Activated CD4-positive, alpha-beta memory T cell treated with anti-CD3 and anti-CD28 coated beads for 36 hours (primary cell): ENCODE measurements at regions not wholly inside any gene's neighbourhood (a gene's known extent, or its start where the extent isn't known, plus 50 kb on each side); places are given as distances from the start of the nearest gene placed in this dataset.

ENCODE experiments used
- CTCF ChIA-PET: fragments of 350-600 bp; sonication (Branson Sonifier 250); formaldehyde crosslinking; loops from one replicate; lab custom pipeline; 2021; ENCODE audit warnings: antibody characterized with exemption, inconsistent platforms; lab: Charles Lee
- POLR2A ChIA-PET: fragments of 350-600 bp; sonication (Branson Sonifier 250); formaldehyde crosslinking; loops from one replicate; lab custom pipeline; 2021; ENCODE audit warnings: antibody characterized with exemption; lab: Charles Lee
- DNase-seq: peaks from one replicate; pipeline ENCODE4 v3.0.0-alpha.2; 2020
- H3K27ac Mint-ChIP-seq: one replicate; pipeline ENCODE4 v1.8.0; 2021; ENCODE audit warnings: mixed read lengths
- H3K27me3 Mint-ChIP-seq: one replicate; pipeline ENCODE4 v1.8.0; 2021; ENCODE audit warnings: mixed read lengths
- H3K36me3 Mint-ChIP-seq: one replicate; pipeline ENCODE4 v1.8.0; 2021; ENCODE audit warnings: mixed read lengths
- H3K4me1 Mint-ChIP-seq: one replicate; pipeline ENCODE4 v1.8.0; 2021; ENCODE audit warnings: low read depth, mixed read lengths
- H3K4me3 Mint-ChIP-seq: one replicate; pipeline ENCODE4 v1.8.0; 2021; ENCODE audit warnings: mild to moderate bottlenecking, mixed read lengths
- H3K9me3 Mint-ChIP-seq: one replicate; pipeline ENCODE4 v1.8.0; 2021; ENCODE audit warnings: mixed read lengths
- intact Hi-C: fragments of 100-400 bp; cut with micrococcal nuclease; formaldehyde crosslinking; loops from one replicate; pipeline ENCODE4 v1.15.1; 2023

- Mint-ChIP-seq H3K4me1 (peaks cover 15% of the 10 kb centered on the region), H3K36me3 (no peaks in the 10 kb centered on the region), H3K27me3 (peaks cover 12% of the 10 kb centered on the region), H3K4me3 (no peak overlapping the region), H3K9me3 (no peaks in the 10 kb centered on the region), H3K27ac (no peak overlapping the region)
- no peak for DNase-seq
- intact Hi-C loops, result no loop called here
- ChIA-PET CTCF (interaction anchor here (1.9 kb wide), 1 partner anchor 59 kb away, joined by 4 read pairs; no protein-coding TSS in a partner anchor), POLR2A (no interaction called here)
Observed at GRCh38 chr4:38582445-38582844, 81.6 kb upstream of the KLF3 start.

- ChIA-PET POLR2A (no interaction called here), CTCF (interaction anchor here (1.9 kb wide), 1 partner anchor 59 kb away, joined by 4 read pairs; no protein-coding TSS in a partner anchor)
- no peak overlapping the region for H3K27ac Mint-ChIP-seq
- no peaks in the 10 kb centered on the region for H3K36me3 Mint-ChIP-seq
- intact Hi-C loops, result no loop called here
- no peak overlapping the region for H3K4me3 Mint-ChIP-seq
- H3K9me3 Mint-ChIP-seq, result no peaks in the 10 kb centered on the region
- DNase-seq, result peak; percentile 67
- peaks cover 15% of the 10 kb centered on the region for H3K4me1 Mint-ChIP-seq
- H3K27me3 Mint-ChIP-seq, result peaks cover 12% of the 10 kb centered on the region
Observed at GRCh38 chr4:38582889-38583470, 81.0 kb upstream of the KLF3 start.

- POLR2A ChIA-PET, result no interaction called here
- Mint-ChIP-seq H3K4me1 (peaks cover 15% of the 10 kb centered on the region), H3K36me3 (no peaks in the 10 kb centered on the region), H3K9me3 (peaks cover 3% of the 10 kb centered on the region), H3K27ac (no peak overlapping the region), H3K27me3 (peaks cover 12% of the 10 kb centered on the region), H3K4me3 (no peak overlapping the region)
- intact Hi-C loops, result no loop called here
- CTCF ChIA-PET, result no interaction called here
- no peak for DNase-seq
Observed at GRCh38 chr4:38585871-38586270, 78.1 kb upstream of the KLF3 start.

GRCh38 chr4:38587106-38587505 lies 76.9 kb upstream of the KLF3 start:
- H3K4me1 Mint-ChIP-seq, result peaks cover 12% of the 10 kb centered on the region
- peaks cover 12% of the 10 kb centered on the region for H3K27me3 Mint-ChIP-seq
- intact Hi-C loops, result no loop called here
- no peak for DNase-seq
- H3K9me3 Mint-ChIP-seq, result peaks cover 6% of the 10 kb centered on the region
- ChIA-PET POLR2A (no interaction called here), CTCF (no interaction called here)
- H3K4me3 Mint-ChIP-seq, result no peak overlapping the region
- H3K36me3 Mint-ChIP-seq, result peaks cover 2% of the 10 kb centered on the region
- H3K27ac Mint-ChIP-seq, result no peak overlapping the region

- ChIA-PET POLR2A (no interaction called here), CTCF (no interaction called here)
- peaks cover 6% of the 10 kb centered on the region for H3K9me3 Mint-ChIP-seq
- H3K4me1 Mint-ChIP-seq, result no peaks in the 10 kb centered on the region
- no peak overlapping the region for H3K4me3 Mint-ChIP-seq
- intact Hi-C loops, result no loop called here
- peaks cover 12% of the 10 kb centered on the region for H3K27me3 Mint-ChIP-seq
- DNase-seq, result no peak
- H3K36me3 Mint-ChIP-seq, result peaks cover 2% of the 10 kb centered on the region
- H3K27ac Mint-ChIP-seq, result no peak overlapping the region
Observed at GRCh38 chr4:38590046-38590445, 74.0 kb upstream of the KLF3 start.

- Mint-ChIP-seq H3K27me3 (peaks cover 1% of the 10 kb centered on the region), H3K4me3 (no peak overlapping the region), H3K27ac (no peak overlapping the region), H3K36me3 (peaks cover 2% of the 10 kb centered on the region), H3K9me3 (peaks cover 6% of the 10 kb centered on the region), H3K4me1 (no peaks in the 10 kb centered on the region)
- intact Hi-C loops, result no loop called here
- CTCF ChIA-PET, result no interaction called here
- no peak for DNase-seq
- POLR2A ChIA-PET, result no interaction called here
Observed at GRCh38 chr4:38591617-38592337, 72.2 kb upstream of the KLF3 start.

- Mint-ChIP-seq H3K4me1 (peaks cover 2% of the 10 kb centered on the region), H3K4me3 (no peak overlapping the region), H3K27ac (no peak overlapping the region), H3K27me3 (no peaks in the 10 kb centered on the region), H3K36me3 (no peaks in the 10 kb centered on the region), H3K9me3 (peaks cover 4% of the 10 kb centered on the region)
- ChIA-PET CTCF (no interaction called here), POLR2A (no interaction called here)
- intact Hi-C loops, result no loop called here
- DNase-seq, result no peak
Observed at GRCh38 chr4:38598489-38598888, 65.5 kb upstream of the KLF3 start.

GRCh38 chr4:38600575-38600974 lies 63.4 kb upstream of the KLF3 start:
- peaks cover 11% of the 10 kb centered on the region for H3K4me1 Mint-ChIP-seq
- H3K27ac Mint-ChIP-seq, result no peak overlapping the region
- no peak for DNase-seq
- H3K36me3 Mint-ChIP-seq, result no peaks in the 10 kb centered on the region
- POLR2A ChIA-PET, result no interaction called here
- no peak overlapping the region for H3K4me3 Mint-ChIP-seq
- H3K27me3 Mint-ChIP-seq, result no peaks in the 10 kb centered on the region
- CTCF ChIA-PET, result no interaction called here
- intact Hi-C loops, result no loop called here
- H3K9me3 Mint-ChIP-seq, result peaks cover 4% of the 10 kb centered on the region

GRCh38 chr4:38601244-38601915 lies 62.6 kb upstream of the KLF3 start:
- Mint-ChIP-seq H3K4me3 (no peak overlapping the region), H3K27me3 (no peaks in the 10 kb centered on the region), H3K36me3 (no peaks in the 10 kb centered on the region), H3K27ac (no peak overlapping the region), H3K4me1 (peaks cover 17% of the 10 kb centered on the region), H3K9me3 (peaks cover 4% of the 10 kb centered on the region)
- intact Hi-C loops, result no loop called here
- CTCF ChIA-PET, result no interaction called here
- POLR2A ChIA-PET, result no interaction called here
- no peak for DNase-seq

GRCh38 chr4:38601916-38602291 lies 62.1 kb upstream of the KLF3 start:
- ChIA-PET CTCF (no interaction called here), POLR2A (no interaction called here)
- Mint-ChIP-seq H3K27ac (no peak overlapping the region), H3K4me1 (peaks cover 19% of the 10 kb centered on the region), H3K9me3 (peaks cover 4% of the 10 kb centered on the region), H3K36me3 (no peaks in the 10 kb centered on the region), H3K27me3 (no peaks in the 10 kb centered on the region), H3K4me3 (no peak overlapping the region)
- intact Hi-C loops, result no loop called here
- no peak for DNase-seq

- Mint-ChIP-seq H3K36me3 (no peaks in the 10 kb centered on the region), H3K9me3 (peaks cover 4% of the 10 kb centered on the region), H3K27ac (no peak overlapping the region), H3K27me3 (no peaks in the 10 kb centered on the region), H3K4me3 (no peak overlapping the region), H3K4me1 (peaks cover 19% of the 10 kb centered on the region)
- DNase-seq, result no peak
- CTCF ChIA-PET, result interaction anchor here (0.9 kb wide), 1 partner anchor 424 kb away, joined by 3 read pairs; no protein-coding TSS in a partner anchor
- POLR2A ChIA-PET, result interaction anchor here (0.6 kb wide), 1 partner anchor 78 kb away, joined by 3 read pairs; no protein-coding TSS in a partner anchor
- intact Hi-C loops, result no loop called here
Observed at GRCh38 chr4:38603652-38604051, 60.3 kb upstream of the KLF3 start.

GRCh38 chr4:38605181-38605752 lies 58.7 kb upstream of the KLF3 start:
- Mint-ChIP-seq H3K36me3 (no peaks in the 10 kb centered on the region), H3K4me1 (peaks cover 24% of the 10 kb centered on the region), H3K27me3 (no peaks in the 10 kb centered on the region), H3K9me3 (peaks cover 2% of the 10 kb centered on the region), H3K4me3 (no peak overlapping the region), H3K27ac (no peak overlapping the region)
- POLR2A ChIA-PET, result no interaction called here
- no peak for DNase-seq
- CTCF ChIA-PET, result no interaction called here
- intact Hi-C loops, result no loop called here
